WTC11 (cell line): ENCODE measurements at regions not wholly inside any gene's neighbourhood (a gene's known extent, or its start where the extent isn't known, plus 50 kb on each side); places are given as distances from the start of the nearest gene placed in this dataset.
A peak's percentile ranks its signal among the peaks of the same experiment; 100 is the strongest.

ENCODE experiments used
- ATAC-seq: fragments of 200-7000 bp; cut with Tn5 transposase; 2 replicates; pipeline ENCODE4 v1.10.0; 2021; ENCODE audit warnings: mild to moderate bottlenecking, moderate library complexity
- CTCF ChIA-PET: fragments of 300-600 bp; sonication (Branson Sonifier 250); formaldehyde crosslinking; loops from one replicate; lab custom pipeline; 2021; ENCODE audit warnings: antibody characterized with exemption; lab: Charles Lee
- POLR2A ChIA-PET: fragments of 350-600 bp; sonication (Branson Sonifier 250); formaldehyde crosslinking; loops from one replicate; lab custom pipeline; 2021; ENCODE audit warnings: antibody characterized with exemption; lab: Charles Lee
- DNase-seq: peaks from one replicate; pipeline ENCODE4 v3.0.0; 2021; ENCODE audit warnings: low spot score
- H3K27ac Mint-ChIP-seq: 2 replicates; pipeline ENCODE4 v1.8.0; 2021; ENCODE audit warnings: mixed read lengths
- H3K27me3 Mint-ChIP-seq: 2 replicates; pipeline ENCODE4 v1.8.0; 2021; ENCODE audit warnings: low read depth, mild to moderate bottlenecking, moderate library complexity, mixed read lengths
- H3K36me3 Mint-ChIP-seq: 2 replicates; pipeline ENCODE4 v1.8.0; 2021; ENCODE audit warnings: mixed read lengths
- H3K4me1 Mint-ChIP-seq: 2 replicates; pipeline ENCODE4 v1.8.0; 2022; ENCODE audit warnings: mixed read lengths
- H3K4me3 Mint-ChIP-seq: 2 replicates; pipeline ENCODE4 v1.8.0; 2021; ENCODE audit warnings: mild to moderate bottlenecking, moderate library complexity, mixed read lengths
- H3K9me3 Mint-ChIP-seq: 2 replicates; pipeline ENCODE4 v1.8.0; 2021; ENCODE audit warnings: mixed read lengths
- ARID4B ChIP-seq: sonication (generic); formaldehyde crosslinking; IDR thresholded peaks from 2 replicates; pipeline ENCODE4 v1.8.0; 2023; ENCODE audit warnings: missing genetic modification reagents, mild to moderate bottlenecking, borderline replicate concordance
- ATF2 ChIP-seq: sonication (generic); formaldehyde crosslinking; IDR thresholded peaks from 2 replicates; pipeline ENCODE4 v1.8.1; 2022; ENCODE audit warnings: low read depth, missing genetic modification reagents, borderline replicate concordance
- E2F4 ChIP-seq: sonication (generic); formaldehyde crosslinking; IDR thresholded peaks from 2 replicates; pipeline ENCODE4 v1.8.1; 2022; ENCODE audit warnings: low read depth, mild to moderate bottlenecking, moderate library complexity, missing genetic modification reagents, borderline replicate concordance
- FOXP1 ChIP-seq: sonication (generic); formaldehyde crosslinking; IDR thresholded peaks from 2 replicates; pipeline ENCODE4 v1.8.0; 2022; ENCODE audit warnings: missing genetic modification reagents, mild to moderate bottlenecking, moderate library complexity, borderline replicate concordance
- MAX ChIP-seq: sonication (generic); formaldehyde crosslinking; IDR thresholded peaks from 2 replicates; pipeline ENCODE4 v1.8.0; 2022; ENCODE audit warnings: mild to moderate bottlenecking, missing genetic modification reagents
- MLX ChIP-seq: sonication (generic); formaldehyde crosslinking; IDR thresholded peaks from 2 replicates; pipeline ENCODE4 v1.8.1; 2023; ENCODE audit warnings: mild to moderate bottlenecking, missing genetic modification reagents, moderate library complexity
- NFYB ChIP-seq: sonication (generic); formaldehyde crosslinking; conservative IDR thresholded peaks from 2 replicates; pipeline ENCODE4 v1.8.0; 2022; ENCODE audit warnings: low read depth, missing genetic modification reagents
- PRDM15 ChIP-seq: sonication (generic); formaldehyde crosslinking; IDR thresholded peaks from 2 replicates; pipeline ENCODE4 v1.8.0; 2022; ENCODE audit warnings: missing genetic modification reagents
- PREB ChIP-seq: sonication (generic); formaldehyde crosslinking; IDR thresholded peaks from 2 replicates; pipeline ENCODE4 v1.8.1; 2022; ENCODE audit warnings: mild to moderate bottlenecking, missing genetic modification reagents, moderate library complexity, borderline replicate concordance
- SMAD3 ChIP-seq: sonication (generic); formaldehyde crosslinking; IDR thresholded peaks from 2 replicates; pipeline ENCODE4 v1.8.0; 2022; ENCODE audit warnings: missing genetic modification reagents, mild to moderate bottlenecking, borderline replicate concordance
- SP1 ChIP-seq: sonication (generic); formaldehyde crosslinking; conservative IDR thresholded peaks from 2 replicates; pipeline ENCODE4 v1.8.1; 2022; ENCODE audit warnings: missing genetic modification reagents
- TEAD1 ChIP-seq: sonication (generic); formaldehyde crosslinking; IDR thresholded peaks from 2 replicates; pipeline ENCODE4 v1.8.0; 2022; ENCODE audit warnings: mild to moderate bottlenecking, missing genetic modification reagents
- USF1 ChIP-seq: sonication (generic); formaldehyde crosslinking; IDR thresholded peaks from 2 replicates; pipeline ENCODE4 v1.8.0; 2022; ENCODE audit warnings: mild to moderate bottlenecking, missing genetic modification reagents
- ZNF232 ChIP-seq: sonication (generic); formaldehyde crosslinking; IDR thresholded peaks from 2 replicates; pipeline ENCODE4 v1.8.0; 2022; ENCODE audit warnings: mild to moderate bottlenecking, missing genetic modification reagents
- ZNF423 ChIP-seq: fragments of 250-450 bp; sonication (Bioruptor Pico); IDR thresholded peaks from 2 replicates; pipeline ENCODE4 v2.1.2; 2022; ENCODE audit warnings: mild to moderate bottlenecking, moderate library complexity
- ZNF532 ChIP-seq: fragments of 250-450 bp; sonication (Bioruptor Pico); IDR thresholded peaks from 2 replicates; pipeline ENCODE4 v1.9.0; 2021; ENCODE audit warnings: mild to moderate bottlenecking, borderline replicate concordance

GRCh38 chr9:14515571-14516198, 177.5 kb downstream of the ZDHHC21 start:
- peak; percentile 73 for DNase-seq
- peak; percentile 93 for ATAC-seq
- Mint-ChIP-seq H3K4me1 (peaks cover 34% of the 10 kb centered on the region), H3K9me3 (0 out of 2 replicates have a peak, but pooled peaks cover 8% of the 10 kb centered on the region), H3K27ac (peak overlapping the region; percentile 79), H3K36me3 (no peaks in the 10 kb centered on the region), H3K4me3 (no peak overlapping the region), H3K27me3 (no peaks in the 10 kb centered on the region)
- ChIA-PET CTCF (interaction anchor here (0.9 to 2.9 kb wide), 6 partner anchors 16 to 137 kb away, joined by 3 to 9 read pairs (median 4); no protein-coding TSS in a partner anchor), POLR2A (interaction anchor here (0.6 to 1.3 kb wide), 3 partner anchors 21 to 169 kb away, joined by 3 to 4 read pairs (median 3); no protein-coding TSS in a partner anchor)
- TF ChIP-seq FOXP1 (CRISPR knock-in tag) (peak; percentile 72; the same call in 1 of the 2 replicates), E2F4 (CRISPR knock-in tag) (no peak), MAX (peak; percentile 87), ZNF423 (CRISPR knock-in tag) (peak; percentile 95), SP1 (peak; percentile 57; the same call in 1 of the 2 replicates), NFYB (CRISPR knock-in tag) (no peak), ZNF232 (peak; percentile 39; the same call in 1 of the 2 replicates), TEAD1 (CRISPR knock-in tag) (0 out of 2 replicates have a peak, but pooled peaks have one; percentile 19), ZNF532 (CRISPR knock-in tag) (0 out of 2 replicates have a peak, but pooled peaks have one; percentile 21), PREB (CRISPR knock-in tag) (no peak), MLX (CRISPR knock-in tag) (no peak), PRDM15 (CRISPR knock-in tag) (no peak), ATF2 (CRISPR knock-in tag) (no peak), ARID4B (CRISPR knock-in tag) (0 out of 2 replicates have a peak, but pooled peaks have one; percentile 30), USF1 (0 out of 2 replicates have a peak, but pooled peaks have one; percentile 12), SMAD3 (CRISPR knock-in tag) (peak; percentile 48; the same call in 1 of the 2 replicates)
